Body of pancreas (tissue), 4 donors: ENCODE measurements at regions not wholly inside any gene's neighbourhood (a gene's known extent, or its start where the extent isn't known, plus 50 kb on each side); places are given as distances from the start of the nearest gene placed in this dataset.

ENCODE experiments used
- ATAC-seq: fragments of 150-250 bp; one replicate; pipeline ENCODE4 v1.9.1; 2016
- DNase-seq, 4 donors: peaks; one replicate each; pipeline ENCODE4 v3.0.0-alpha.2; 2019
- H3K27ac ChIP-seq, 4 donors: fragments of 200-600 bp; sonication (generic); 1 replicate in 3 of 4; 2 replicates in 1 of 4; pipeline versions ENCODE4 v1.5.1 to v1.6.1; 2016 to 2019; ENCODE audit warnings: mild to moderate bottlenecking in 1 of 4, mixed read lengths in 1 of 4, moderate library complexity in 1 of 4
- H3K27me3 ChIP-seq, 2 donors: fragments of 200-600 bp; sonication (generic); one replicate each; pipeline ENCODE4 v1.6.0; 2016; ENCODE audit warnings: mild to moderate bottlenecking in 1 of 2
- H3K36me3 ChIP-seq, 2 donors: fragments of 200-600 bp; sonication (generic); replicated peaks in 1 of 2; 2 replicates each; pipeline ENCODE4 v1.5.1; 2016; ENCODE audit warnings: low read depth in 2 of 2; ENCODE audit not compliant: insufficient read depth in 1 of 2
- H3K4me1 ChIP-seq: fragments of 200-600 bp; sonication (generic); one replicate; pipeline ENCODE4 v1.6.0; 2016
- H3K4me3 ChIP-seq, 2 donors: fragments of 200-600 bp; sonication (generic); 1 replicate in 1 of 2; 2 replicates in 1 of 2; pipeline ENCODE4 v1.5.1; 2016 to 2019
- H3K9me3 ChIP-seq, 3 donors: fragments of 200-600 bp; sonication (generic); 1 replicate in 2 of 3; 2 replicates in 1 of 3; pipeline ENCODE4 v1.5.1; 2016
- CTCF ChIP-seq, 7 experiments: fragments of 450-650 bp in 4 of 7; fragments of 200-600 bp in 3 of 7; sonication (generic) in 3 of 7; IDR thresholded peaks; one replicate each; pipeline ENCODE4 v1.5.1; 2016 to 2019; ENCODE audit warnings: antibody characterized with exemption in 7 of 7
- POLR2A ChIP-seq, 3 donors: fragments of 450-650 bp; IDR thresholded peaks; one replicate each; pipeline ENCODE4 v1.6.1; 2016; ENCODE audit warnings: antibody characterized with exemption in 3 of 3, mild to moderate bottlenecking in 2 of 3
- WGBS, 2 donors: methylation state at CpG; one replicate each; pipeline ENCODE4 v1.1.5; 2017; 5-methylcytosine and 5-hydroxymethylcytosine counted together
- intact Hi-C: fragments of 100-400 bp; cut with DNase I; formaldehyde crosslinking; loops from one replicate; pipeline ENCODE4 v1.15.1; 2023

DNA sequence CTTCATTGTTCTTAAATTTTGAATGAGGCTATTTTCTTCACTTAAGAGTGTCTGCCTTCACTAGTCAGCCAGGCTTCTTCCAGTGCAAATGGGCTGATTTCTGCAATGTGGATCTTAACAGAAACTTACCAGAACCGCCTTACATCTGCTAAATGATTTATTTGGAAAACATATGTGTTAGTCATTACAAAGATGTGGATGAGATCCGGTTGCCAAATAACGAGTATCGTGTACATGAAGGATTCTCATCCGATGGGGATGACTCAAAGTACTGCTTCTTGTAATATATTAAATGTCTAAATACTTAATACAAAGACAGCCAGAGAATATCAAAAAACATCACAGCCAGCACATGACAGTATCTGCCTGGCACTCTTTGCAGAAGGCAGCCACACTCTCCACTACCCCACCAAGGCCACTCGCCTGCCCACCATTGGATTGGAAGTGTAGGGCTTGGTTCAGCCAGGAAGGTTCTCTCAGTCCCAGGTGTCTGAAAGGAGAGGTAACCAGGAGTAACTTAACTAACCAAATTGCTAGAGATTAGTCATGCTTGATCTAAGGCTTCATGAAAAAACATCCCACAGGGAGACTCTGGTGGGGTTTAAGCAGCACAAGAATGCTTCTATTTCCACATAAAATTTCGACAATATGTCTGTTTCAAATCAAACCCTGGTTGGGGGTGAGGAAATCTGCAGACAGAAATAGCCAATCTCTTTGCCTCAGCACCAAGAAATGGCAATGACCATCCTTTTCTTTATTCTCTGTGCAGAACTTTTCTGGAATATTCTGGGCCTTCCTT, 174.8 kb downstream of the GADD45G start:
- Histone ChIP-seq H3K27me3 (no peaks in the 10 kb centered on the region), H3K9me3 (no peaks in the 10 kb centered on the region), H3K4me3 (no peak overlapping the region), H3K27ac (no peak overlapping the region), H3K36me3 (no peaks in the 10 kb centered on the region), H3K4me1 (peaks cover 7% of the 10 kb centered on the region)
- DNase-seq = no peak
- no peak for TF ChIP-seq POLR2A (IDR thresholded peaks at IDR 0.05)
- no peak for TF ChIP-seq CTCF (IDR thresholded peaks at IDR 0.05)
- intact Hi-C loops = no loop called here
- ATAC-seq = no peak
- 88 to 91% methylated on average over 7 of the region's 7 CpGs for WGBS, 2 donors

DNA sequence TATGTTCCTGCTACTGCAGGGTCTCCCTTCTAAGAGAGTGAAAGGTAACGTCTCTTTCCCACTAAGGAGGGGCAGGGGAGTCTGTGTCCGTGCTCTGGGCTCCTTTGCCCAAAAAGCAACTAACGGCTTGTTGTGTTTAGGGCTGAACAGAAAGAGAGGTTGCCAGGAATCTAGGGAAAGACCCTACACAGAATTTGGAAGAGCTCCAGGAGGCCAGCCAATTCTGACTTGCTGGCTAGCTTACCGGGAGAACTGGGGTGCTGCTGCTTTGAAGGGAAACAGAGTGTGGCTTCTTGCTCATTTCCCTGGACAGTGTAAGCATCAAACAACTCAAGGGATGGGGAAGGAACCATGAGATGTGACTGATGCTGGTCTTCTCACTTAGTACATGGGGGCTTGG, 176.1 kb downstream of the GADD45G start:
- no peak for TF ChIP-seq CTCF (IDR thresholded peaks at IDR 0.05)
- DNase-seq = no peak
- no peaks in the 10 kb centered on the region for H3K36me3 ChIP-seq

GRCh38 chr9:89781838-89782540, 177.2 kb downstream of the GADD45G start:
- ATAC-seq (no peak), DNase-seq (peak in 1 of 4 donors; percentile 52)
- H3K4me1 ChIP-seq = peaks cover 7% of the 10 kb centered on the region
- H3K9me3 ChIP-seq = no peaks in the 10 kb centered on the region
- H3K27me3 ChIP-seq = no peaks in the 10 kb centered on the region
- no peak overlapping the region for H3K27ac ChIP-seq
- TF ChIP-seq CTCF (IDR thresholded peaks at IDR 0.05) (no peak), POLR2A (IDR thresholded peaks at IDR 0.05) (no peak)
- WGBS, 2 donors = 69 to 72% methylated on average over 5 of the region's 5 CpGs
- intact Hi-C loops = no loop called here
- no peaks in the 10 kb centered on the region for H3K36me3 ChIP-seq
- no peak overlapping the region for H3K4me3 ChIP-seq

More for the DNA sequence above, 176.1 kb downstream of the GADD45G start:
- no peaks in the 10 kb centered on the region for H3K9me3 ChIP-seq
- H3K4me3 ChIP-seq = no peak overlapping the region
- H3K27me3 ChIP-seq = no peaks in the 10 kb centered on the region
- ATAC-seq = no peak
- H3K27ac ChIP-seq = no peak overlapping the region
- intact Hi-C loops = no loop called here
- WGBS, 2 donors = 73 to 79% methylated on average over 4 of the region's 4 CpGs
- peaks cover 7% of the 10 kb centered on the region for H3K4me1 ChIP-seq

DNA sequence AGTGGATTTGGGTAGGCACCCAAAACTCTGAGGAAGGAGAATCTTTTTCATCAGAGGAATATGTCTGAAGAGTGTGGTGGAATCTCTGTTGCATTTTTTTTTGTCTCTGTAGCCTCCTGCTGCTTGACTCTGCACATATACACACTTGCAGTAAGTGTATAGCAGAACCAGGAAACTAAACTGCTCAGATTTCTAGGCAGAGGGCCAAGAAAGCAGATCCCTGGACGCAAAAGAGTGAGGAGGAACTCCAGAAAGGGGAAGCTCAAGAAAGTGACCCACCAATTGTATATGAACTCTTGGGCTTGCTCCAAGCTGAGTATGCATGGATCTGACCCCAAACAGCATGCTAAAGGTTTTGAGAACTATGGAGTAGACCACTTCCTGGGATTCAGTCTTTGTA, 181.8 kb downstream of the GADD45G start:
- H3K36me3 ChIP-seq = no peaks in the 10 kb centered on the region
- ATAC-seq = no peak
- no peaks in the 10 kb centered on the region for H3K27me3 ChIP-seq
- no peak overlapping the region for H3K27ac ChIP-seq
- peak in 3 of 4 donors; percentile 27 to 69 (median 31) for DNase-seq
- H3K9me3 ChIP-seq = no peaks in the 10 kb centered on the region
- TF ChIP-seq CTCF (IDR thresholded peaks at IDR 0.05) = no peak
- no peak for TF ChIP-seq POLR2A (IDR thresholded peaks at IDR 0.05)
- 3 to 20% methylated on average over 1 of the region's 1 CpG for WGBS, 2 donors
- H3K4me3 ChIP-seq = no peak overlapping the region
- intact Hi-C loops = no loop called here
- H3K4me1 ChIP-seq = no peaks in the 10 kb centered on the region
